ENCODE measurements at regions not wholly inside any gene's neighbourhood (a gene's known extent, or its start where the extent isn't known, plus 50 kb on each side); places are given as distances from the start of the nearest gene placed in this dataset.

DNA sequence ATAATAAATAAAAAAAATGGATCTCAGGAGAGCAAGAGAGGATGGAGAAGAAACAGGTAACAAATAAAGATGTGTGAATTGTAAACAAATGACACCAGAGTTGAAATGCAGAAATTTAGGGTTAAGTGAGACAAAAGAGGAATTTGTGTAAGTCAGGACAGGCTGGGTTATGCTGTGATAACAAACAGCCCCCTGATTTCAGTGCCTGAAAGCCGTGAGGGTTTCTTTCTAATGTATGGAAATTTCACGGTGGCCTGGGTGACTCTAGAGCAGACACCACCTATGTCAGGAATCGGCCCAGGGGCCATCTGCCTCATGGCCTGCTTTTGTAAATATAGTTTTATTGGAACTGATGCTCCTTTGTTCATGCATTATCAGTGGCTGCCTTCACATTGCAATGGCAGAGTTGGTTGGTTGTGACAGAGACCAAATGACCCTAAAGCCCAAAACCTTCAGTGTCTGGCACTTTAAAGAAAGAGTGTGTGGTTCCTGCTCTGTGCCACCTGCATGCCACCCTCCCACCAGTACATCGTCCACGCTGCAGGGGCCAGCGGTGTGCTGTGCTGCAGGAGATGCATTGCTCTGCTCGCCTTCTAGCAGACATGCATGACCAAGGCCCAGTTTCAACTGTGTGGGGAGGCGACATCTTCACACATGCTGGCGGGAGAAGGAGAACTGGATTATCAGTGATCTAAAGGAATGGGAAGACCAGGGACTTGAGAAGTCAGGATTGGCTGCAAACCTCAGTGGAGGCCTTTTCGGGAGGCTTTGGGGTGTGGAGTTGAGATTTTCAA, 221.2 kb upstream of the APCDD1 start:
- ATAC-seq (replicated peaks) (no peak), DNase-seq (no peak)
- H3K27ac Mint-ChIP-seq: no peak overlapping the region
- peaks cover 0 to 13% of the 10 kb centered on the region in 2 donors for H3K27me3 Mint-ChIP-seq
- H3K36me3 Mint-ChIP-seq (ENCODE audit: insufficient read depth): no peaks in the 10 kb centered on the region
- H3K4me1 Mint-ChIP-seq (ENCODE audit: low read depth in 2 of 2): no peaks in the 10 kb centered on the region
- H3K4me3 Mint-ChIP-seq: no peak overlapping the region
- peaks cover 3 to 7% of the 10 kb centered on the region in 2 donors for H3K9me3 Mint-ChIP-seq

DNA sequence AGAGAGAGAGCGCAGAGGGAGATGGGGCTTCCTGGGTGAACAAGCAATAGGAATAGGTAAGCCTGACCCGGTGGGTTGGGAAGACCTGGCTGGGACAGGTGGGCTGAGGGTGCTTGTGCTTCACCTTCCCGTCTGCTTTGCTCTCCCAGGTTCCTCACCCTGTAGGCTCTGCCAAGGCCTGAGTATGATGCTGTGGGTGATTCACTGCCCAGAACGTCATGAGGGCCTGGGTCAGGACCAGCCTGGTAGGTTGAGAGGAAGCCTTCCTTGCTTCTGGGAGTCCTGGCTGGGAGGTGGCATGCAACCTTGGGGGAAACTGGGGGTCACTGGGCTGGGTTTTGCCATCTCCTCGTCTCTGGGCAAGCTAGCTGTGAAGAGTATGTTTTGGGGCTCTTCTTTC, 220.2 kb upstream of the APCDD1 start:
- H3K9me3 Mint-ChIP-seq: peaks cover 3 to 7% of the 10 kb centered on the region in 2 donors
- no peak for ATAC-seq (replicated peaks)
- DNase-seq: no peak
- H3K4me3 Mint-ChIP-seq: no peak overlapping the region
- no peak overlapping the region for H3K27ac Mint-ChIP-seq
- no peaks in the 10 kb centered on the region for H3K36me3 Mint-ChIP-seq (ENCODE audit: insufficient read depth)
- H3K27me3 Mint-ChIP-seq: peaks cover 0 to 13% of the 10 kb centered on the region in 2 donors
- H3K4me1 Mint-ChIP-seq (ENCODE audit: low read depth in 2 of 2): no peaks in the 10 kb centered on the region

DNA sequence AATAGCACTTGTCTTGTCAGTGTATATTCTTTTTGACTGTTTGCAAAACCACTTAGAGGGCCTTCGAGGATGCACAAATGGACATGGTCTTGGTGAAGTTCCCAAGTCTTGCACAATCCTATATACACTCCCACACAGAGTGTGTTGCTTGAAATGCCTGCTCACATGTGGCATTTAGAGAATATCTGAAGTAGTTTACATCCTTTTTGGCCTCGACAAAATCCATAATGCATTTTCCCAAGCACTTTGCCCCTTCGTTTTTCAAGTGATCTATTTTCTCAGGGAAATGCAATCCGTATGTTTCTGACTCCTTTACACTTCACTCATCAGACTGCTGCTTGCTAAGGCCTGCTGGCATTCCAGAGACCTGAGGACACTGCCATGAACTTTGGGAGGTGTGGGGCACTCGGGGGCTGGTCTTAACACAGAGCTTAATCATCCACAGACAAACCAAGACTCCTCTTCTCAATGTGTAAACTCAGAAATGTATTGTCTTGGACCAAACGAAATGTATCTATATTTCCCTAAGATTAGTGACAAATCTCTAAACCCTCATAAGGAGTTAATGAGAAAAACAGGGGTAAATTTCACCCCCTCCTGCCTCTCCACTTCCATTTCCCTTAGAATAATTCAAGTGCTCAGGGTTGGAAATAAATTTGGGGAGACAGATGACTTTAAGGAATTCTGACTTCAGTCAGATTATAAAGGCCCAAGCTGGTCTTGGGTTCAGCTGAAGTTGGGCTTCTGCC, 219.3 kb upstream of the APCDD1 start:
- Mint-ChIP-seq H3K9me3 (peaks cover 3 to 7% of the 10 kb centered on the region in 2 donors), H3K27ac (no peak overlapping the region), H3K4me1 (ENCODE audit: low read depth in 2 of 2) (no peaks in the 10 kb centered on the region), H3K4me3 (no peak overlapping the region), H3K36me3 (ENCODE audit: insufficient read depth) (no peaks in the 10 kb centered on the region), H3K27me3 (peaks cover 0 to 13% of the 10 kb centered on the region in 2 donors)
- ATAC-seq (replicated peaks) (no peak), DNase-seq (no peak)

DNA sequence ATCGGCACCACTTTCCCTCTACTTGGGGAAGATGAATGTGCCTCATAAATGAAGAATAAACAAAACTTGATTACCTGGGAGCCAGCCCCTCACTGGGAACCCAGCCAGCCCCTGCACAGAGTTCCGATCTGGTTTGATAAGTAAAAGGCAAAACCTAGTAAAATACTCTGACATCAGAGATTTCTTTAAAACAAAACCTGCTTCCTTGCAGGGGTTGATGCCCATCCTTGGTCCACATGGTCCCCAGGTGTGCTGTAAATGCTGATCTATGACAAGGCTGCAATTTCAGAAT, 218.8 kb upstream of the APCDD1 start:
- no peaks in the 10 kb centered on the region for H3K36me3 Mint-ChIP-seq (ENCODE audit: insufficient read depth)
- H3K27ac Mint-ChIP-seq: no peak overlapping the region
- no peak overlapping the region for H3K4me3 Mint-ChIP-seq
- DNase-seq: no peak
- H3K4me1 Mint-ChIP-seq (ENCODE audit: low read depth in 2 of 2): no peaks in the 10 kb centered on the region
- peaks cover 3 to 7% of the 10 kb centered on the region in 2 donors for H3K9me3 Mint-ChIP-seq
- ATAC-seq (replicated peaks): no peak
- H3K27me3 Mint-ChIP-seq: peaks cover 0 to 13% of the 10 kb centered on the region in 2 donors

DNA sequence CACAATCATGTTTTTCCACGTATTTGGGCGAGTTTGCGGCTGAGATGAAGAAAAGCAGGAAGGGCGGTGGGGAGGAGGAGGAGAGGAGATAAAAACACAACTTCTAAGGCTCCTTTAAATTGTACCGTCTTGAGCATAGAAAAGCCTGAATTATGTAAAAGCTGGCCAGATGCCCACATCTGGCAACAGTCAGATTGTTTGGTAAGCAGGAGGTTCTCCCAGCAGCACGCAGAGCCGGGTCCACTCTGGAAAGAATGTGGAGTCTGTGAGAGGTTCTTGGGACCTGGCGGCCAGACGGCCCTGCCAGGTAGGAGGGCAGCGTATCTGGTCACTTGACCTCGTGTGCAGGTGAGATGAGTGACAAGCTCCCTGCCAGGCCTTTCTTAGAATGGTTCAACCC, 215.3 kb upstream of the APCDD1 start:
- peaks cover 0 to 9% of the 10 kb centered on the region in 2 donors for H3K27me3 Mint-ChIP-seq
- no peak overlapping the region for H3K4me3 Mint-ChIP-seq
- no peak overlapping the region for H3K27ac Mint-ChIP-seq
- H3K9me3 Mint-ChIP-seq: peaks cover 0 to under 1% of the 10 kb centered on the region in 2 donors
- ATAC-seq (replicated peaks) (no peak), DNase-seq (no peak)
- no peaks in the 10 kb centered on the region for H3K4me1 Mint-ChIP-seq (ENCODE audit: low read depth in 2 of 2)
- no peaks in the 10 kb centered on the region for H3K36me3 Mint-ChIP-seq (ENCODE audit: insufficient read depth)

DNA sequence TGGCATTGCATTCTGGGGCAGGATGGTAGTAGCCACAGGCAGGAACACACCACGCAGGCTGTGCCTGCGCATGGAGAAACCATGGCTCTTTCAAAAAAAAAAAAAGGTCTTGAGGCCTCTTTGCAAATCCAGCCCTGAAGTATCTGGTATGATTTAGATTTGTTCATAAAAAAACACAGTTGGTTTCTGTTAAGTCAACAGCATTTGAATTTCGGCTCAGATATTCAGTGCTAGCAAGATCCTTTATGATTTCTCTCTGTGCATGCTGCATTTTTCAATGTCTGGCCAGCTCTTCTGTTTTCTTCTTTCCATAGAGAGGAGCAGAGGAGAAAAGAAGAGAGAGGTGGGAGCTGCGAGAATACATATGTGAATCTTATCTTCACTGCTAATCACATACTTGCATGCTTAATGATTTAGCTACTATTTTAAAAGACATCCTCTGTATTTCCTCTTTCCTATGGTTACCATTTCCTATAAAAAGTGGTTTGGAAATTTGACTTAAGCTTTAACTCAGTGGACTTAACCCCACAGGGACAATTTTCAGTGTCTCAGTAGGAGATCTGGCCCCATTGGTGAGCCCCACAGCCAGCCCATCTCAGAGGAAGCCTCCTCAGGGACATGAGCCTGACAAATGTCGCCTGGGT, 214.3 kb upstream of the APCDD1 start:
- Mint-ChIP-seq H3K9me3 (no peaks in the 10 kb centered on the region), H3K36me3 (ENCODE audit: insufficient read depth) (no peaks in the 10 kb centered on the region), H3K4me3 (no peak overlapping the region), H3K27ac (no peak overlapping the region), H3K27me3 (peaks cover 0 to 6% of the 10 kb centered on the region in 2 donors), H3K4me1 (ENCODE audit: low read depth in 2 of 2) (no peaks in the 10 kb centered on the region)
- no peak for ATAC-seq (replicated peaks)
- DNase-seq: no peak

DNA sequence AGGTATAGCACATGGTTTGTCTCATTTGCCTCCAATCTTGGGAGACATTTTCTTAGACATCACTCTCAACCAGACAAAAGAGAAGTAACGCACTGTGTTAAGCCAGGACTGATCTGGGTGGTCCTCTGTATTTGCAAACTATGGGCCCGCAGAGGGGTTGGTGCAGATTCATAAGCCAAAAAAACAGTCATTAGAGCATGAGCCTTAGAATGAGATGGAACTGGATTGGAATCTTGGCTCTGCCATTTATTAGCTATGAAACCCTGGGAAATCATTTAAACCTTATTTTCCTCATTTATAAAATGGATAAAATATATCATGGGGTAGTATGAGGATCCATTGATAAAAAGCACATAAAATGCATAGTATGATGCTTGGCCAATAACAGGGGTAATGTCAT, 213.5 kb upstream of the APCDD1 start:
- Mint-ChIP-seq H3K27me3 (peaks cover 0 to 6% of the 10 kb centered on the region in 2 donors), H3K27ac (no peak overlapping the region), H3K36me3 (ENCODE audit: insufficient read depth) (no peaks in the 10 kb centered on the region), H3K4me1 (ENCODE audit: low read depth in 2 of 2) (no peaks in the 10 kb centered on the region), H3K9me3 (no peaks in the 10 kb centered on the region), H3K4me3 (no peak overlapping the region)
- ATAC-seq (replicated peaks) (no peak), DNase-seq (no peak)

DNA sequence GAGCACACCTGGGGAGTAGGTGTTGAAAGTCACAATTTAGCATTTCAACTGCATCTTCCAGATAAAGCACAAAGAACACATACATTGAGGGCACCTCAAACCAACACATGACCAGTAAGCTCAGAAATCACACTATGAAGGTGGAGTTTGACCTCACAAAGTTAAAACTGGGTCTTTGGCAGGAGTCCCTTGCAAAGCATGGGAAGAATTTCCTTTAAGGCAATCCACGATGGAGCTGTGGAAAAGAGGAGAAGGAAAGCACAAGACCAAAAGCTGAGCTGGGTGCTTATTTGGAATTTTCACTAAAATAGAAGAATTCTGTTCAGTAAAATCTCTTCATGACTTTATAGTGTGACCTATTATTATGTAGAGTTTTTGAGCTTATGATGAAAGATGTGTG, 212.9 kb upstream of the APCDD1 start:
- no peaks in the 10 kb centered on the region for H3K4me1 Mint-ChIP-seq (ENCODE audit: low read depth in 2 of 2)
- H3K9me3 Mint-ChIP-seq: no peaks in the 10 kb centered on the region
- no peak overlapping the region for H3K27ac Mint-ChIP-seq
- H3K36me3 Mint-ChIP-seq (ENCODE audit: insufficient read depth): no peaks in the 10 kb centered on the region
- DNase-seq (no peak), ATAC-seq (replicated peaks) (no peak)
- peaks cover 0 to 3% of the 10 kb centered on the region in 2 donors for H3K27me3 Mint-ChIP-seq
- no peak overlapping the region for H3K4me3 Mint-ChIP-seq

DNA sequence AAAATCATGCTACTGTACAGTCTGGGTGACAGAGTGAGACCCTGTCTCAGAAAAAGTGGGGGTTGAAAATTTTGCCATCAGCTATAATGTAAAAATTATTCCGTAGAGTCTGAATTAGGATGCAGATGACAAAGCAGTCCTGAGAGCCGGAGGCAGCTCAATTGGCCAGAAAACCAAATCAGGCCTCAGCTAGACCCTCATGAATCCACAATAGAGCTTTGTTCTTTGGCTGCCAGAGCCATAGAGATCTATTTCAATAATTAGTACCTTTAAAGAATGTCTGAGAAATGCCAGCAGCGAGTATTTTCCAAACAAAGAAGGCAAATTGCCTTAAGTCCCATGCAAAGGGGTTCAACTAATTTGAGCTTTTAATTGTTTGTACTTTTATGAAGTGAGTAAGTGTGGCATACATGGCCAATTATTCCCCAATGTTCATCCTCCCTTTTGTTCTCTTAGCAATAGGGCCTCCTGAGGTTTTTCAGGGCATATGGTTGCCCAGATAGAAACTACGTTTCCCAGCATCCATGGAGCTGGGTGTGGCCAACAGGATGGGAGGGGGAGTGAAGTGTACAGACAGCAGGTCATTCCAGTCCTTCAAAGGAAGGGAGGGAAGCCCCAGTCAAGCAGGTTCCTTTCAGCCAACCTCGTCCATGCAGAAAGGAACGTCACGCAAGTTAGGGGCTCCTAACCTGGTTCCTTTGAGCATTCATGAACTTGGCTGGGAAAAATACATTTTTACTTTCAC, 211.3 kb upstream of the APCDD1 start:
- H3K36me3 Mint-ChIP-seq (ENCODE audit: insufficient read depth): no peaks in the 10 kb centered on the region
- no peak overlapping the region for H3K27ac Mint-ChIP-seq
- peaks cover 0 to 5% of the 10 kb centered on the region in 2 donors for H3K27me3 Mint-ChIP-seq
- no peaks in the 10 kb centered on the region for H3K4me1 Mint-ChIP-seq (ENCODE audit: low read depth in 2 of 2)
- DNase-seq (no peak), ATAC-seq (replicated peaks) (no peak)
- no peak overlapping the region for H3K4me3 Mint-ChIP-seq
- H3K9me3 Mint-ChIP-seq: no peaks in the 10 kb centered on the region

DNA sequence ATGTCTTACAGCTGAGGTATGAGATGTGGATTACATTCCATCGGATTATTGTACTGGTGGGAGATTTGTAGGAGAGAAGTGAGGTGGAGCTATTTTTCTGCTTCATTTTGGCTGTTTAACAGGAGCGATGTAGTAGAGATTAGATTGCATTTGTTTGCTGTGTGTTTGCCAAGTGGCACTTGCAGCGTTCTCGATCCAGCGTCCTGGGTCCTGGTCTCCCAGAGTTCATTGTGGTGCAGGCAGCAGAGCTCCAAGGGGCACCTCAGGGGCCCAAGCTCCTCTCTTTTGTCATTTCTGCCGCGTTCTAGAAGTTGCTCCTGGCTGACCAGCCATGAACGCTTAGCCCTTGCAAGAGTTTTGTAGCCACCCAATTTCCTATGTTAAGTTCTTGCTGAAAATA, 210.1 kb upstream of the APCDD1 start:
- Mint-ChIP-seq H3K4me1 (ENCODE audit: low read depth in 2 of 2) (no peaks in the 10 kb centered on the region), H3K9me3 (no peaks in the 10 kb centered on the region), H3K4me3 (no peak overlapping the region), H3K27ac (no peak overlapping the region), H3K27me3 (peaks cover 0 to 5% of the 10 kb centered on the region in 2 donors), H3K36me3 (ENCODE audit: insufficient read depth) (no peaks in the 10 kb centered on the region)
- ATAC-seq (replicated peaks) (no peak), DNase-seq (no peak)

DNA sequence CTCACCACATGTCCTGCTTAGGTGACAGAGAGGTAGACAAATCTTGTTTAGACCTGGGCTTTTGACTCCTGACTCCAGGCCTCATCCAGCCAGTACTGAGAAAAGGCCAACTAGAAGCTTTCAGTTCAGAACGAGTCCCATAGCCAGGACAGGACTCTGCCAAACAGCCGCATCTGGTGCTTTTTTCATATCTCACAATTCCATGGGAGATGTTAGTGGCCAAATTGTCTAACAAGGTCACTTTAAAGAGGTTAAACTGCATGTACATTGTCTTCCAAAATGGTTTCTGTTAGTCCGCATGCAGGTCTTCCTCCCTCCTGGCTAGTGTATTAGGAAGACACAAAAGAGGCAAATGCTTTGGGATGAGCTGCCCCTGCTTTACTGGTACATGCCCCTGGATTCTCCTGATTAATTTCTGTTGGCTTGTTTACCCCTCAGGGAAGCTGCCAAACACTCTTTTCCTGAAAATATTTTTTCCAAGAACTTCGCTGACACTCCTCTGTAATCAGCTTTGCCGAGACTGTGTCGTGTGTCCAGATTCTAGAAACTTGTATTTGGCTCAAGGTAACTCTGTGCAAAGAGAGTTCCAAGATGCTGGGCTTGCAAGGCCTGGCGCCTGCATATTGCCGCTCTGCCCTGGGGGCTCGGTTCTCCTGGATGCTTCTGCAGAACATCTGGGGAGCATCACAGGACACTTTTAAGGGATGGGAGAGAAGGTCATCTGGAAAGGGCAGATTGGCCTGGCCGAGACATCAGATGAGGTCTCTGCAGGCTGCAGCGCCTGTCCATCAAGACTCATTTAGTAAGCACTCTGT, 209.2 kb upstream of the APCDD1 start:
- Mint-ChIP-seq H3K4me1 (ENCODE audit: low read depth in 2 of 2) (no peaks in the 10 kb centered on the region), H3K4me3 (no peak overlapping the region), H3K36me3 (ENCODE audit: insufficient read depth) (no peaks in the 10 kb centered on the region), H3K27me3 (peaks cover 0 to 5% of the 10 kb centered on the region in 2 donors), H3K9me3 (no peaks in the 10 kb centered on the region), H3K27ac (no peak overlapping the region)
- ATAC-seq (replicated peaks) (no peak), DNase-seq (no peak)

DNA sequence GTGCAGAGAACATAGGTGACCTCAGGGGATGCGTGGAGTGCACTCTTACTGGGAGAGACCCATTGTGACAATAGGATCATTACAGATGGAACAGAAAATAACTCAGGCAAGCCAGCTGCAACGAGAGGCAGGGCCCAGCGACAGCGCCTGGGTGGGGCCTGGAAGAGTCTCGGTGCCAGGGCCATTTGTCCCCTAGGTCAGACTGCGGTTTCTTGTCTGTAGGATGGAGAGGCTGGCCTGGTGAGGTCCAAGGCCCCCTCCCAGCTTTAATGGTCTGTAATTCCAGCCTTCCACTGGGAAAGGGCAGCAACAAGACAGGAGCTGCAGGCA, 208.6 kb upstream of the APCDD1 start:
- H3K27me3 Mint-ChIP-seq: peaks cover 0 to 5% of the 10 kb centered on the region in 2 donors
- no peaks in the 10 kb centered on the region for H3K36me3 Mint-ChIP-seq (ENCODE audit: insufficient read depth)
- DNase-seq (no peak), ATAC-seq (replicated peaks) (no peak)
- H3K9me3 Mint-ChIP-seq: no peaks in the 10 kb centered on the region
- no peak overlapping the region for H3K4me3 Mint-ChIP-seq
- H3K27ac Mint-ChIP-seq: no peak overlapping the region
- no peaks in the 10 kb centered on the region for H3K4me1 Mint-ChIP-seq (ENCODE audit: low read depth in 2 of 2)
